ENCODE measurements at regions not wholly inside any gene's neighbourhood (a gene's known extent, or its start where the extent isn't known, plus 50 kb on each side); places are given as distances from the start of the nearest gene placed in this dataset.

DNA sequence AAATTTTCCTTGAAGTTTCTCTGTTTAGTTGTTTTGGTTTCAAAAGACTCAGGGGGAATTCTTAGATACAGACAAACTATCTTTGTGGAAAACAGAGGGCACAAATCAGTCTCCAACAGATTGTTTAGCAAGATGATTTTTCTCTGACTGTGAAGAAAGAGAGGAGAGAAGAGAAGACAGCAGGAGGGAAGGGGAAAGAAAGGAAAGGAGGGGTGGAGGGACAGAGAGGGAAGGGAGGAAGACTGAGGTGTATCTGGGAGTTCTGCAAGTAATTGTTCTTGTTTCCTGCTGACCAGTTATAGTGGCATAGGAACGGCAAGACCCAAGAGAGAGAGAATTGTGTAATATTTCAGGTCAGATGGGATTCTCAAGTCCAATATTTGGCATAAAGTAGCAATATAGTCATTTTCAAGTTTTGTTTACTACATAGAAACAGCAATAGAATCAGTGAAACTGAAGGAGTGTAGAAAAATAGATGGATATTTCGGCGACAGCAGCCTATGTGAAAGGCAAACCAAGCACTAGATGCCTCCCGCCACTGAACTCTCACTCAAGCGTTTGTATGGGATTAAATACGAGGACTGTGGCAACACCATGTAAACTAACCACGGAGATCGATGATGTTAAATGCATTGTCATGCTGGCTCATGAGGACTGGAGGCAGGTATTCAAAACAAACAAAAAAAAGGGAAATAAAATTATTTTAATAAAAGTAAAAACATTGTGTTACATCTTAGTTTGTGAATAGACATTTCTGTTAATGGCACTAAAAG, 342.5 kb downstream of the SLC16A7 start:
- no peaks in the 10 kb centered on the region for H3K9me3 Mint-ChIP-seq

DNA sequence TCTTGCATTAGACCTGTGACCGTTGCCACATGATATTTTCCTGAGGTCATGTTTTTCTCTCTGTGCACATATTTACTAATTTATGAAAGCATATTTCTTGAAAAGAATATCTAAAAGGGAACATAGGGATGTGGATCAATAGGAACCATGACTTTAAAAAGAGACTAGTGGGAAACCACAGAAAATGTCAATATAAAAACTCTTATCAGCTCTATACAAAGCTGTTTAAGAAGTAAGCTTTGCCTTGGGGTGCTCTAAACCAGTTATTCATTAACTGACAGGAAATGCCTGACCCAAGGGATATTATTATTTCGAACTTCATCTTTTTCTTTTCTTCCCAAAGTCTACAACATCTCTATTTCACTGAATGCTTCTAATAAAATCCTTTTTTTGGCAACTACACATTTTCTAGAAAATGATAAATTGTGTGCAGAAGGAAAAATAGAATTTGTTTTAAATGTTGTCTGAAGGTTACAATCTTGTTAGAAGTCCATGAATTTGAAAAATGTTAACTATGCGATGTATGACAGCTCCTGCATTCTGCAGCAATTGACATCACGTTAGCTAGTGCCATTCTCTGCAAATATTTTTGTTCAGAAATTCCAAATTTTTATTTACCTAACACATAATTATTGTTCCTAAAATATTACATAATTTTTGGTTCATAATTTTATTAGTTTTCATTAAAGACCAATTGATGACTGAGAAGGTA, 345.0 kb downstream of the SLC16A7 start:
- Histone ChIP-seq H3K9ac (no peak overlapping the region), H3K4me1 (peaks cover 3% of the 10 kb centered on the region), H2AFZ (replicated peaks) (no peak overlapping the region), H3K79me2 (ENCODE audit: low read depth) (no peaks in the 10 kb centered on the region), H3K4me3 (no peak overlapping the region), H3K27ac (no peak overlapping the region), H3K27me3 (no peaks in the 10 kb centered on the region), H3K36me3 (no peaks in the 10 kb centered on the region), H3K9me3 (ENCODE audit: low read depth) (no peaks in the 10 kb centered on the region), H4K20me1 (ENCODE audit: low read depth) (no peaks in the 10 kb centered on the region), H3K4me2 (no peak overlapping the region), H3F3A (ENCODE audit: low read depth) (no peaks in the 10 kb centered on the region)
- H3K36me3 Mint-ChIP-seq = no peaks in the 10 kb centered on the region
- no peak for DNase-seq (ENCODE audit: low spot score)
- no peak overlapping the region for H3K4me3 Mint-ChIP-seq
- no peaks in the 10 kb centered on the region for H3K27me3 Mint-ChIP-seq (ENCODE audit: insufficient read depth, low read depth)
- H3K9me3 Mint-ChIP-seq = no peaks in the 10 kb centered on the region
- no peak overlapping the region for H3K27ac Mint-ChIP-seq
- H3K4me1 Mint-ChIP-seq = peaks cover 3% of the 10 kb centered on the region
- TF ChIP-seq, protein P1, sequence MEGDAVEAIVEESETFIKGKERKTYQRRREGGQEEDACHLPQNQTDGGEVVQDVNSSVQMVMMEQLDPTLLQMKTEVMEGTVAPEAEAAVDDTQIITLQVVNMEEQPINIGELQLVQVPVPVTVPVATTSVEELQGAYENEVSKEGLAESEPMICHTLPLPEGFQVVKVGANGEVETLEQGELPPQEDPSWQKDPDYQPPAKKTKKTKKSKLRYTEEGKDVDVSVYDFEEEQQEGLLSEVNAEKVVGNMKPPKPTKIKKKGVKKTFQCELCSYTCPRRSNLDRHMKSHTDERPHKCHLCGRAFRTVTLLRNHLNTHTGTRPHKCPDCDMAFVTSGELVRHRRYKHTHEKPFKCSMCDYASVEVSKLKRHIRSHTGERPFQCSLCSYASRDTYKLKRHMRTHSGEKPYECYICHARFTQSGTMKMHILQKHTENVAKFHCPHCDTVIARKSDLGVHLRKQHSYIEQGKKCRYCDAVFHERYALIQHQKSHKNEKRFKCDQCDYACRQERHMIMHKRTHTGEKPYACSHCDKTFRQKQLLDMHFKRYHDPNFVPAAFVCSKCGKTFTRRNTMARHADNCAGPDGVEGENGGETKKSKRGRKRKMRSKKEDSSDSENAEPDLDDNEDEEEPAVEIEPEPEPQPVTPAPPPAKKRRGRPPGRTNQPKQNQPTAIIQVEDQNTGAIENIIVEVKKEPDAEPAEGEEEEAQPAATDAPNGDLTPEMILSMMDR (IDR thresholded peaks at IDR 0.05) = no peak
- no peak for TF ChIP-seq EZH2phosphoT487 (IDR thresholded peaks at IDR 0.05)
- TF ChIP-seq EZH2 (IDR thresholded peaks at IDR 0.05) = no peak

More for the DNA sequence above, 342.5 kb downstream of the SLC16A7 start:
- H3K36me3 Mint-ChIP-seq = no peaks in the 10 kb centered on the region
- no peak overlapping the region for H3K4me2 ChIP-seq
- no peak overlapping the region for H3K4me3 Mint-ChIP-seq
- H3K4me1 Mint-ChIP-seq = peaks cover 3% of the 10 kb centered on the region
- no peaks in the 10 kb centered on the region for H3K9me3 ChIP-seq (ENCODE audit: low read depth)
- H3K4me1 ChIP-seq = peaks cover 3% of the 10 kb centered on the region
- peak overlapping the region; percentile 68 for H2AFZ ChIP-seq (replicated peaks)
- no peaks in the 10 kb centered on the region for H3K36me3 ChIP-seq
- H4K20me1 ChIP-seq (ENCODE audit: low read depth) = no peaks in the 10 kb centered on the region
- no peaks in the 10 kb centered on the region for H3K27me3 ChIP-seq
- H3F3A ChIP-seq (ENCODE audit: low read depth) = no peaks in the 10 kb centered on the region
- no peak overlapping the region for H3K4me3 ChIP-seq
- no peak overlapping the region for H3K27ac ChIP-seq
- DNase-seq (ENCODE audit: low spot score) = no peak
- TF ChIP-seq EZH2phosphoT487 (IDR thresholded peaks at IDR 0.05) = no peak
- no peak for TF ChIP-seq EZH2 (IDR thresholded peaks at IDR 0.05)
- TF ChIP-seq, protein P1 (IDR thresholded peaks at IDR 0.05) = no peak
- no peaks in the 10 kb centered on the region for H3K79me2 ChIP-seq (ENCODE audit: low read depth)
- H3K9ac ChIP-seq = no peak overlapping the region
- H3K27ac Mint-ChIP-seq = no peak overlapping the region
- no peaks in the 10 kb centered on the region for H3K27me3 Mint-ChIP-seq (ENCODE audit: insufficient read depth, low read depth)

DNA sequence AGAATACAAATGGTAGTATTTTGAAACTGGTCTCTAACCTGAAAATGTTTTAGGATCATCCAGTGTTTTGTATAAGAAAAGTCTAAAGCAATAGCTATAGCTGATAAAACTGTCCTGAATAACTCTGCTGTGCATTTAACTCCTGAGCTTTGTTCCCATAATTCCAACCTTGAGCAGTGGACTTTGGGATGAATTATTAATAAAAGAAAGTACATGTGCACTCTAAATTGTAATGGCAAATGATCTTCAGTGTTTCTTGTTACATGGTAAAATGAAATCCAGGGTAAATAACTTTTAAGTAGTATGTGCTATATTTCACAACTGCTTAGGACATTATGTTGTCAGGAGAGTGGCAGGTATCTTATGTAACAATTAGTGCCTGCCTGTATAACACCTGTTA, 345.6 kb downstream of the SLC16A7 start:
- H3K27ac ChIP-seq = no peak overlapping the region
- Mint-ChIP-seq H3K9me3 (no peaks in the 10 kb centered on the region), H3K36me3 (no peaks in the 10 kb centered on the region), H3K27me3 (ENCODE audit: insufficient read depth, low read depth) (no peaks in the 10 kb centered on the region), H3K4me3 (no peak overlapping the region), H3K27ac (no peak overlapping the region), H3K4me1 (peaks cover 3% of the 10 kb centered on the region)
- no peak for DNase-seq (ENCODE audit: low spot score)
- H3K4me2 ChIP-seq = no peak overlapping the region
- H3K36me3 ChIP-seq = no peaks in the 10 kb centered on the region
- no peak overlapping the region for H2AFZ ChIP-seq (replicated peaks)
- H3K4me3 ChIP-seq = no peak overlapping the region
- no peaks in the 10 kb centered on the region for H3K27me3 ChIP-seq
- H3K4me1 ChIP-seq = peaks cover 3% of the 10 kb centered on the region
- no peak overlapping the region for H3K9ac ChIP-seq
- no peaks in the 10 kb centered on the region for H4K20me1 ChIP-seq (ENCODE audit: low read depth)
- H3F3A ChIP-seq (ENCODE audit: low read depth) = no peaks in the 10 kb centered on the region
- H3K9me3 ChIP-seq (ENCODE audit: low read depth) = no peaks in the 10 kb centered on the region
- no peaks in the 10 kb centered on the region for H3K79me2 ChIP-seq (ENCODE audit: low read depth)
- TF ChIP-seq EZH2 (IDR thresholded peaks at IDR 0.05) = no peak
- TF ChIP-seq, protein P1 (IDR thresholded peaks at IDR 0.05) = no peak
- TF ChIP-seq EZH2phosphoT487 (IDR thresholded peaks at IDR 0.05) = no peak
